Kidney capillary endothelial cell (primary cell): ENCODE measurements at regions not wholly inside any gene's neighbourhood (a gene's known extent, or its start where the extent isn't known, plus 50 kb on each side); places are given as distances from the start of the nearest gene placed in this dataset.

Source experiments
- DNase-seq: peaks from one replicate; pipeline ENCODE4 v3.0.0-alpha.2; 2018; ENCODE audit warnings: low spot score

DNA sequence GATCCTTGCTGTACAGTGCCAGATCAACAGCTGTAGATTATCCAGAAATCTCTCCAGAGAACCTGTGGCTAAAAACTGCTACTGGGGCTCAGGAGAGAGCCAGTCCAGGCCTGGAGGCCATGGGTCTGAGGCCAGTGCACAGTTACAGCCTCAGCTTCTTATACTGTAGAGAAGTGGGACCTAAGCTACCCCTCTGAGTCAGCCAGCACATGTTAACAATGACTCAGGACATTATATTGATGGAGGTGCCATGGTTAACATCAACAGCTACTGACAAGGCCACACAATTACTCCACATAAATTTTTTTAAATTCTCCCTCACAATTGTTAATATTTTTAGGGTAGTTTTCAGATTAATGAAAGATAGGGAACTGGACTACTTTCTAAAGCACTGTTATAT, 138.5 kb downstream of the RBM26 start:
- no peak for DNase-seq

DNA sequence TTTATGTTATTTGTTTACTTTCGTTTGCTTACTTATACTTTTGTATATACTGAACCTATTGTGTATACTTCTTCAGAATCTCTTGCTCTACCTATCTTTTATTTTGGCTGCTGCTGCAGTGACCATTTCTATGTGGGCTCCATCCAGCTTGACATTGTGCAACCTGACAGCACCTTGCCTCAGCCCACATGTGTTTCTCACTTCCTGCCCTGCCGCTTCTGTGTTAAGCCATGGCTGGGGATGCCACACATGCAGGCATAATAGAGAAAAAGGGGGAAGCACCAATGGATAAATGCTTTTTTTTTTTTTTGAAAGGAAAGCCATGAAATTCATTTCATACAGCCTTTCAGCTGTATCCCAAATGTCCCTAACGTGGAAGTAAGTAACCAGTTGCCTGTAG, 147.6 kb downstream of the RBM26 start:
- no peak for DNase-seq

DNA sequence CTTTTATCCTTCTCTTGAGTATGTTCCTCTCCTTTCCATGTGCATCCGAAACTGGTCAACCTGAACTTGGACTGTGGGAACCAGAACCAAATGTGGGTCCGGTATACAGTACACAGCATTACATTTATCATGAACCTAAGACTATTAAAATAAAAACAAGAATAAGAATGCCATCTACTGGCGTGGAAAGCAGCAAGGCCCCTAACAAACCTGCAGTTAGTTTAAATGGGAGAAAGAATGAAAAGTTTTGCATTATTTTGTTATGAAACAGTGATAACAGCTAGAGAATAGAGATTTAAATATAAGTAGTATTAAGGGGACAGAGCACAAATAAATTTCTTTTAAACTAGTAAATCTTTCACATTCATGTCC, 159.5 kb downstream of the RBM26 start:
- DNase-seq, result no peak

DNA sequence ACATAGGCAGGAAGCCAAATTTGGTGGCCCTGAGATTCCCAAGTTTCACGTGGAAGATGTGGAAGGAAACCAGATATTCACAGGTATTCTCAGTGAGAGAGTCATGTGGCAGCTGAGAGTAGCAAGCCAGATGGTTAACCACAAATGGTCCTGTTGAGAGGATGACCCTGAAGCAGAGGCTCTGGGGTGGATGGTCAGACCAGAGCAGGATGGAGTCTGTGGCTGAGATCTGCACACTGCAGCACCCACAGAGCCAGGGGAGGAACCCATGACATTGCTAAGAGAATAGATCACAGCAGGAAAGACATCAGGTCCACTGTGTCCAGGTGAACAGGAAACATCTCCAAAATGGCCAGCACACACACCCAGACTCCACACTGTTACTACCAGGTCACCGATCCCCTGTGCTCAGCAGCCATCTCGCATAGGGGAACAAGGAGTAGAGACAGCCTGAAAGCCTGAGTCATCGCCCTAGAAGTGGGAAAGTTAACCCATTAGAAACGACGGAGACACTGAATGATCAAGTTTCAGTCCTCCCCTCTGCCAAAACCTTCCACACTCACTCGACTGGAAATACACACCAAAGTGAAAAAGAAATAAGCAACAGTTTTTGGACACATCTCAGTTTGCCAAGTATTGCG, 160.0 kb downstream of the RBM26 start:
- no peak for DNase-seq

DNA sequence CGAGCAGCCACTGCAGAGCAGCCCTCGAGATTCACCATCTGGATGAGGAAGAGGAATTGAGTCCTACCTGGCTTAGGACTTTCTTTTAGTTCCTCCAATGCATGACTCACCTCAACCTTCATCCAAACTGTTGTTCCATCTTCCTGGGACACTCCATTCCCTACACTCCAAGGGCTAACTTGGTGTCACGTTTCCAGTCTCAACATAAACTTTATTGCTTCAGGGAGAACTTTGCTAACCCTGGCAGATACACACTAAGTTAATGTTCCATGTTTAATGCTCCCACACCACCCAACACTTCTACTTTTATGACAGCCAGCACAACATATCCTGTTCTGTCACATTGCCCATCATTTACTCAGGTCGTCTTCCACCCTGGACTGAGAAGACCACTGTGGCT, 164.4 kb downstream of the RBM26 start:
- DNase-seq, result no peak

DNA sequence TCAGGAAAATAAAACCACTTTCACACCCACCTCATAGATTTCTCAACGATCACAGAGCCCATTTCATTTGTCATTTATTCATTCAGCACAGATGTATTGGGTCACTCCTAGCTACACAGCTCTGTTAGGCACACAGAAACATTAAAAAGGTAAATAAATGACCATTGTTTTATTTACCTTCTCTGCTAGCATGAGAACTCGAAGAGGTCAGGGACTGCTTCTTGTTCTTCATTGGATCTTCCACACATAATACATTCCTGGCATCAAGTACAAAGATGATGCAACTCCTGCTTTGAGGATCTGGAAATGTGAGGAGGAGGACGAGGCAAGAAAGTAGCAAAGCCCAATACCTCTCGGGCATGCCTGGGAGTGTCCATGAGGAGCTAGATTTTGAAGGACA, 168.1 kb downstream of the RBM26 start:
- no peak for DNase-seq

DNA sequence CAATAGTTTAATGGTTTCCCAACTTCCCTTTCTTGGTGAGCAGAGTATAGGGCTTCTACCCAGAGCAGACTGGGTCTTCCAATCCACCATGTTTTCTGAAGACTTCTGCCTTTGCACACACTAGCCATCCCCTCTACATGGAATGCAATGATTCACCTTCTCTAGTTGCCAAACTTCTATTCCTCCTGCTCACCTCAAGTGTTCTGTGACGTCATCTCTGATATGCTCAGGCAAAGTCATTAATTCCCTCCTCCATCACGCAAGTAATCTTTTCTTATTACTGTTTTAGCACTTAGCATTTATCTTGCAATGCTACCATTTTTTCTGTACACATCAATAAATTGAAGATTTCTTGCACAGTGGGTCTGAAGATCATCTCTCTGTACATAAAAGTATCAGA, 174.2 kb downstream of the RBM26 start:
- DNase-seq, result no peak

DNA sequence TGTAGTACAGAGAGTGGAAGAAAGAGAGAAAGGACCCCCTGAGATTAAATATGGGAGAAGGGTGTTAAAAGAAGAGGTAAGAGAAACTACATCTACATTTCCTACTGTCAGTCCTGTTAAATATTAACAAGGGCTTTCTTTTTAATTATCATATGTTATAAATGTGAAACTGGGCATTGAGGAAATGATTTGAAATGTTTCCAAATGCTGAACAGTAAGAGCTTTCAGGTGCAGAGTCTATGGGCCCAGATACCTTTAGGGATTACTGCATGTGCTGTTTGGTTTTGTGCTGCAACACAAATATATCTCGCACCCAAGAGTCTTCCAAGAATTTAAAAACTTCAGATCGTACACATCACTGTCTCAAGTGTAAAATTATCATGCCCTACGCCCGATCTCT, 176.3 kb downstream of the RBM26 start:
- no peak for DNase-seq

DNA sequence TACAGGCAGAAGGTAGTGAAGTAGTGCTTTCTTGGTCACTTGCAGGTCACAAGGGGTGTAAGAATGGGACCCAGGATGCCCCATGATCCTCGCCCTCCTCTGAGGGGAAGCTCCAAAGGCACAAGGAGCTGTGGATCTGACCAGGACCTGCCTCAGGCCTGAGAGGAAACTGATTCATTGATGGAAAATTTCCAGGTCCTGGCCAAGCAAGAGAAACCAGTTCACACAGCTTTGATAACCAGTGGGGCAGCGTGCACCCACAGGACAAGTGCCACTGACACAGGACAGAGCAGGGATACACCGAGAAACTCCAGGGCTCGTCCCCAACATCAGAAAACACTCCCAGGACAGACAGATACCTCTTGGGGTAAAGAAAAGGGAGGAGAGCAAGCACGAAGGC, 177.1 kb downstream of the RBM26 start:
- DNase-seq, result no peak

DNA sequence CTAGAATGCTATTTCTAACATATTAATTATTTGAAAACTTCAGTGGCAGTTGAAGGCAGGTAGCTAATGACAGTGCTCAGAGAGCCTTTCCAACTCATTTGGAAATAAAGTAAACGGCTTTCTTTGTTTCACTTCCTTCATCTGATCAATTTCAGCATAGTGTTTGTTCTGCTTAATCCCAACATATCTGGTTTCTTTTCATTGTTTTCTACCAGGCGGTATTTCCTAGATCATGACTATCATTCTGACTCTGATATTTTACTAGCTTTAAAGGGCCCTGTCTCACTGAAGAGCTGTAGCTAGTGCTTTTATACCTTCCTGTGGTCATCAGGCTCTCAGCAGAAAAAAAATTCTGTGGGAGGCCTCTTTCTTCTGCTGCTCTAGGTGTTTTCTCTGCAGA, 178.6 kb downstream of the RBM26 start:
- DNase-seq, result no peak

DNA sequence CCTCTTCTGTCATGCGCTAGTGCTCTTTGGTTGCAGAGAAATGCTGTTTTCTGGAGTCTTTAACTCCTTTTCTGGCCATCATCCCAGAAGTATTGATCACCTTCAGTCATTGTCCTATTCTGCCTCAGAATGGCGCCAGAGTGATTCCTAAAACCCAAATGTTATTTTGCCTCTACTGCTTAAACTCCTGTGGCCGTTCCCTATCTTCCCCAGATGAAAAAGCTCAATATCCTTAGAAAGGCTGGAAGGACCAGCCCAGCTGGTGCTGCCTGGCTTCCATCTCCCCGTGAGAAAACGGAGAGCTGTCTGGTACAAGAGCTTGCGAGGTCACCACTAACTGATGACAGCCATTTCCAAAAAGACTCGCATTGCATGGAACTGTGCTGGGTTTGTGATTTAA, 179.1 kb downstream of the RBM26 start:
- no peak for DNase-seq

DNA sequence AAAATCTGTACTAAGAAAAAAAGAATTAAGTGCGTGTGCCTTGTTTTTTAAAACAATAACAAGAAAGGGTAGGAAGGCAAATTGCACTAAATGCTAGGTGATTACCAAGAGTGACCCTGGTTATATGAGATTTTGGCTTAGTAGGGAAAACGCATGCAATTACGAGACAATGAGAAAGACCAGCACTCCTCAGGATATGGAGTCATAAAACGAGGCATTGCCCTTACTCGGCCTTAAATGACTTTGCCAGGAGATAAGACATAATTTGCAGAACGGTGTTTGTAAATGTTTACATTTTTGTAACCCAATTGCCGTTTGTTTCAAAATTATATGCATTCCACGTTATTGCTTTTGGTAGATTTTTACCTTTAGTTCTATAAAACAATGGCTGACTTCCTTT, 179.8 kb downstream of the RBM26 start:
- DNase-seq, result no peak

DNA sequence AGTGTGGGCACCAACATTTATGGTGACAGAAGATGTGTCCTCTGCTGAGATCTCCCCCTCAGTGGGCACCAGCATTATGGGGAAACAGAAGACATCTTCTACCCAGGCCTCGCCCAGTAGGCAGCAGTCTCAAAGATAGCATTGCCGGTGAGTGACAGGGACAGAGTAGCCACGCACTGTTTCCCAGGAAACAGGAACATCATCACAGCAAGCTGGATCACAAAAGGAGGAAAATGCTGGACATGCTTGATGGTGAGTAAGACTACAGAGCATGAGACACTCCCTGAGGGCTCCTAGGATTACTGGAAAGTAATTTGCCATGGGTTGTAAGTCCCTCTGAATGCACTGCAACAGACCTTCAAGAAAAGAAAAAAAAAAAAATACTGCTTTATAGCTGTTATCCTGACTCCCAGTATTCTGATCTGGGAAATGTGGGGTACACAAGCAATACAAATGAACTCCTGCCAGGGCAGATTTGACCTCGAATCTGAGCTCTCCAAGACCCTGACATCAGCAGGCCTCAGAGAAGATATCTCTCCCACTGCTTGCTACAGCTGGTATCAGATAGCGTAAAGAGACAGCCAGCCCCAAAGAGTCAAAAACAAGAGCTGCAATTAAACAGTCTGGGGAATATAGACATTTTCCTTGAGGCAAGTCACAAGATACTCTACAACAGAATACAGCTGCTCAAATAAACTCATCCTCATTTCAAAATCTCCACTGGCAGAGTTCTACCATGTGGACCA, 180.4 kb downstream of the RBM26 start:
- DNase-seq, result no peak

DNA sequence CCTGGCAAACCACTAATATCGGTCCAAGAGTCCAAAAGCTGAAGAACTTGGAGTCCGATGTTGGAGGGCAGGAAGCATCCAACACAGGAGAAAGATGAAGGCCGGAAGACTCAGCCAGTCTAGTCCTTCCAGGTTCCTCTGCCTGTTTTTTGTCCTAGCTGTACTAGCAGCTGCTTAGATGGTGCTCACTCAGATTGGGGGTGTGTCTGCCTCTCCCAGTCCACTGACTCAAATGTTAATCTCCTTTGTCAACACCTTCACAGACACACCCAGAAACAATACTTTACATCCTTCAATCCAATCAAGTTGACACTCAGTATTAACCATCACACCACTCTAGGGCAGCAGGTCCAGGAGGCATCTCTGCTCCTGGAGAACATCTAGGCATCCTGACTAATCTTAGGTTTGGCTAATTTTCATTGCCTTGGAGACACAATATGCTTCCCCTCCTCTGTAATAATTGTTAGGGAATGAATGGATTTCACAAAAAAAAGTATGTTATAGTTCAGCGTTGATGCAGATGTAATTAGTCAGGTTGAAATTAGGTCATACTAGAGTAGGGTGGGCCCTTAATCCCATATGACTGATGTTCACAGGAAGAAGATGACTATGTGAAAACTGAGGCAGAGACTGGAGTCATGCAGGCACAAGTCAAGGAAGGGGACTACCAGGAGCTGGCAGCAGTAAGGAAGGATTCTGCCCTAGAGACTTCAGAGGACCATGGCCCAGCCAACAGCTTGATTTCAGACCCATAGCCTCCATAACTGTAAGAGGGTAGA, 183.4 kb downstream of the RBM26 start:
- no peak for DNase-seq

DNA sequence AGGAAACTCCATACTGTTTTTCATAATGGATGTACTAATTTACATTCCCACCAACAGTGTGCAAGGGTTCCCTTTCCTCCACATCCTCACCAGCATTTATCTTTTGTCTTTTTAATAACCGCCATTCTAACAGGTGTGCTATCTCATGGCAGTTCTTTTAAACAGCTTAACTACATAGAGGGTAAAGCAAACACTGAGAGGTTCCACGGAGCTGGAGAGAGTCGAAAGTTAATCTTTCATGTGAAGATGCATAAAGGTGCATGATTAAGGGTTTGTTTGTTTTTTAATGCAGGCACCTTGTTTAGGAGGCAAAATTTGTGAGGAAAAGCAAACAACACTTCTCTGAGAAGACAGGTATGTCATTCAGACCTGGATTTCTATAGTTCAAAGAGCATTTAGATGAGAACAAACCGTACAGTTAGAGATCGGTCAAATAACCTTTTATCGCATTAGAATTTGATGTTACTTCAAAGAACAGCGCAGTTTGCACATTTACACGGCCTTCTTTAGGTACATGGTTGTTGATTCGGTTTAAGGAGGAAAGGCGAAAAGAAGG, 193.9 kb downstream of the RBM26 start:
- no peak for DNase-seq

DNA sequence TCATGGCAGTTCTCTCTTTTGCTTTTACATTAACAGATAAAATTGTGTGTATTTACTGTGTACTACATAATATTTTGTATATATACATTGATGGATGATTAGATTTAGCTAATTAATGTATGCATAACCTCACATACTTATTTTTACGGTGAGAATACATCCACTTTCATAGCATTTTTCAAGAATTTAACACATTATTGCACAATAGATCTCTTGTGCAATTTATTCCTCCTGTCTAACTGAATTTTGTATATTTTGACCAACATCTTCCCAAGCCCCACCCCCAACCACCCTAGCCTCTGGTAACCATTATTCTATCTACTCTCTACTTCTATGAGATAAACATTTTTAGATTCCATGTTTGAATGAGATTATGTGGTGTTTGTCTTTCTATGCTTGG, 194.7 kb downstream of the RBM26 start:
- no peak for DNase-seq

DNA sequence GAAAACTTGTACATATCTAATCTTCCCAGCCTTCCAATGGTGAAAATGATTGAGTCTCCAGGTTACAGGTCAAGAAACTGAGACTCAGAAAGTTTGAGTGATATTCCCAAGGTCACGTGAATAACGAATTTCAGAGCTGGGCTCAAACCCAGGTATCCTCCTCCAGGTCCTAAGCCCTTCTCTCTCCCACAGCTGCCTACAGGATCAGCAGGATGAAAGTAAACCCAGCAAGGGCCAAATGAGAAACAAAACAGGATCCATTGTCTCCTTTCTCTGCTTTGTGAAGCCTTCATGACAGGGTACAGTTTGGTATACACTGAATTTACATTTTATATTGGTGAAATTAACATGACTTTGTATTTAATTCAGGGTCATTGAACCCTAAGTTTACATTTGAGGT, 208.1 kb downstream of the RBM26 start:
- no peak for DNase-seq

DNA sequence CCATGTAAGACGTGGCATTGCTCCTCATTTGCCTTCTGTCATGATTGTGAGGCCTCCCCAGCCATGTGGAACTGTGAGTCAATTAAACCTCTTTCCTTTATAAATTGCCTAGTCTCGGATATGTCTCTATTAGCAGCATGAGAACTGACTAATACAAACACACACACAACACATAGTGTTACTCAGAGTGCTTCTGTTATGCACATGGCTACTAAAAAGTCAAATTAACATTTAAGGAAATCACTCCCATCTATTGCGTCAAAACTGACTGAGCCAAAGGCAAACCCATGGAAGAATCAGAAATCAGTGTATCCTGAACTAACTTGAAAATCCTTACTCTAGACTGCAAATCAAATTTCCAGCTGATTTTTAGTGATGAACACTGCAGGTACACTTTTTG, 209.2 kb downstream of the RBM26 start:
- DNase-seq, result no peak

DNA sequence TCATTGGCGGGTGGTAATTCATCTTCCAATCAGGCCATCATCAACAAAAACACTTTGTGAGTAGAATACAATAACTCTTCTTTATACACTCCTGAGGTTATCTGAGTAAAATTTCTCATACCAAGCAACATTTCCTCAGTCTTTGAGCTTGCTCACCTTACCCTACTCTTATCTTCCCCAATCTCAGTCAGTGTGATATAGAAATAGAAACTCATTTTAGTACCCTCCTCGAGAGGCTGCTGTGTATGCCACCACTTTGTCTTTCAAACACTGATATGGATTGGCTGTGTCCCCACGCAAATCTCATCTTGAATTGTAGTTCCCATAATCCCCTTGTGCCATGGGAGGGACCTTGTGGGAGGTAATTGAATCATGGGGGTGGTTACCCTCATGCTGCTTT, 209.7 kb downstream of the RBM26 start:
- no peak for DNase-seq

DNA sequence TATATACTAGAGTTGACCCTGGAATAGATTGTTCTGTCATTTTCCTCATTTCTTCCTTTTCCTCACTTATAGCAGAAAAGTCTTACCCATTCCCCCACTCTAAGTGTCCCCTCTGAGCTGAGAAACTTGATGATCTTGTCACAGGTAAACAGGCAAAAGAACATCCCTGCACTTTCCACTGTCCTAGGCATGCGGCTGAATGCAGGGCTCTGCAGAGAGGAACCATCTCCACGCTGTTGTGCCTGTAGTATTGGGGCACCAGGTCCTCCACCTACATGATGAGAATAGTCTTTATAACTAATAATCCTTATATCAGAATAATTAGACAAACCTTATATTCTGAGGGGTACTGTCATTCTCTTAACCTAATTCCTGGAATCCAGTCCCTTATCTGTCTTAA, 211.3 kb downstream of the RBM26 start:
- DNase-seq, result no peak

DNA sequence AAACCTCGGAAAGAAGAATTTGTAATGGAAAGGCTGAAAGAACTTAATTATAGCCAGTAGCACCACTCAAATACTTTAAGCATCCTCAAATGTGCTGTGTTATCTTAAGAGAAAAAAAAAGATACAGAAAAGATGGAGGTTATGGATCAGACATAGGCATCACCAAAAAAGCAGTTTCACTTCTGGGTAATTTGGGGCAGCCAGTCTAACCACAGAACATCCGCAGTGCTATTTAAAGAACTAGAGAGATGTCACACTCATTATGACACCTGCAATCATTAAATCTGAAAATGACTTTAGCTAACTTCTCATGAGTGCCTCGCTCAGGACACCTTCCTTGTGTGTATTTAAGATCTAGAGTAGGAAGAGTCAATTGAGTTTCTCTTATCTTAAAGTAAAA, 211.8 kb downstream of the RBM26 start:
- DNase-seq, result no peak

DNA sequence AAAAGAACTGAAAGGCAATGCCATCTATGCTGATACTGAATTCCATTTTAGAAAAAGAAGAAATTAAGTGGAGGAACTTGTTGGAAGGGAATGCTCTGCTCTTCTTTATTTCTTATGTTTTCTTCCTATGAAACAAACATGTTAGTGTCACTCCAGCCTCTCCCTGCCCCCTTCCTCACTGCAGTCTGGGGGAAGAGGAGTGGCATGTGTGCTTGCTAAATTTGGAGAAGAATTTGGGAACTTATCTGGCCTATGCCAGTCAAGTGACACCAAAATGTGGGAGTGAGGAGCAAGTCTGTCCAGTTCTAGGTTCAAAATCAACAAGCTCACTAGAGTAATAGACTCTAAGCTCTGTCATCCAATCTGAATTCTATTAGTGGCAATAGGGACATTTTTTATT, 214.6 kb downstream of the RBM26 start:
- DNase-seq, result no peak

DNA sequence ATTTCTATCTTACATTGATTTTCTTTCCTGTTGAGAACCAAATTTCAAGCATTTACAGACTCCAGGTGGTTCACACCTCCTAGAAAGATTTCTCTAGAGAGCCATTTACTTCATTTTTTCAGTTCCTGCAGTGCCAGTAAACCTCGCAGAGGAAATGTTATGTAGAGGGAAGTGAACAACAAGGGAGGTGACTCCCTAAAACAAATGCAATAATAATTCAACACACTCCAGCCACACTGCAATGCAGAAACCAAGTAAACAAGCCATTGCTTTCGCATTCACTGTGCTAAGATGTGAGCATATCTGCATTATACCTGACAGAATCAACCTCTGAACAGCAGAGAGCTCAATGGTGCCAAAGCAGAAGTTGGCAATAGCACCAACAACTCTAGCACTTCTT, 215.1 kb downstream of the RBM26 start:
- DNase-seq, result no peak
